Parathyroid adenoma (tissue), 2 donors: ENCODE measurements at regions not wholly inside any gene's neighbourhood (a gene's known extent, or its start where the extent isn't known, plus 50 kb on each side); places are given as distances from the start of the nearest gene placed in this dataset.

Experiments used
- H2AFZ ChIP-seq: fragments of 300-600 bp; sonication (generic); one replicate; pipeline ENCODE4 v1.7.0; 2017; ENCODE audit warnings: antibody characterized with exemption, mild to moderate bottlenecking
- H3K27ac ChIP-seq: fragments of 300-600 bp; sonication (generic); one replicate; pipeline ENCODE4 v1.7.0; 2017
- H3K27me3 ChIP-seq: fragments of 300-600 bp; sonication (generic); one replicate; pipeline ENCODE4 v1.7.0; 2017; ENCODE audit warnings: low read length; ENCODE audit not compliant: control insufficient read depth, insufficient read depth
- H3K36me3 ChIP-seq: fragments of 300-600 bp; sonication (generic); one replicate; pipeline ENCODE4 v1.7.0; 2017; ENCODE audit warnings: low read length; ENCODE audit not compliant: control insufficient read depth, insufficient read depth
- H3K4me1 ChIP-seq: fragments of 300-600 bp; sonication (generic); one replicate; pipeline ENCODE4 v1.7.0; 2017; ENCODE audit warnings: control low read depth
- H3K4me2 ChIP-seq: fragments of 300-600 bp; sonication (generic); one replicate; pipeline ENCODE4 v1.7.0; 2017; ENCODE audit warnings: low read length
- H3K4me3 ChIP-seq: fragments of 300-600 bp; sonication (generic); one replicate; pipeline ENCODE4 v1.7.0; 2017; ENCODE audit warnings: low read depth, low read length
- H3K79me2 ChIP-seq: fragments of 300-600 bp; sonication (generic); one replicate; pipeline ENCODE4 v1.7.0; 2017; ENCODE audit warnings: control low read depth
- H3K9ac ChIP-seq: fragments of 300-600 bp; sonication (generic); one replicate; pipeline ENCODE4 v1.7.0; 2017; ENCODE audit warnings: mild to moderate bottlenecking
- H3K9me3 ChIP-seq: fragments of 300-600 bp; sonication (generic); one replicate; pipeline ENCODE4 v1.7.0; 2017; ENCODE audit warnings: low read length; ENCODE audit not compliant: control insufficient read depth
- TF ChIP-seq, protein P1 (sequence below): fragments of 300-600 bp; sonication (generic); IDR thresholded peaks from one replicate; pipeline ENCODE4 v1.7.0; 2017; ENCODE audit warnings: antibody characterized with exemption, mild to moderate bottlenecking
- donor health status: primary hyperparathyroidism.

DNA sequence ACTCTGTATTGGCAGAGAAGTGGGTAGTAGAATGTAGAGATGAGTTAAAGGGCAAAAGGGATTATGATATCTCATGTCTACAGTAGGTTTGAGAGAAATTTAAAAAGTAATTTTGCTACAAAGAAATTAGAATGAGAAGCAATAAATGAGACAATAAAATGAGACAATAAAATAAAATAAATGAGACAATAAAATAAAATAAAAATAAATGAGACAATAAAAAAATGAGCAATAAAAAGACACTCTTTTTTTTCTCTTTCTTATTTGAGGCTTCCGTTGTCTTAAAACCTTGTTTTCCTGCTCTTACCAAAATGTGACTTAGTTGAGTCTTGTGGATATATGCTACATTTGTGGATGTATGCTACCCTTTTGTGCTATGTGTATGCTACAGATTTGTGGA is 615.4 kb upstream of the PKDCC start:
- H3K36me3 ChIP-seq: no peaks in the 10 kb centered on the region
- TF ChIP-seq, protein P1, sequence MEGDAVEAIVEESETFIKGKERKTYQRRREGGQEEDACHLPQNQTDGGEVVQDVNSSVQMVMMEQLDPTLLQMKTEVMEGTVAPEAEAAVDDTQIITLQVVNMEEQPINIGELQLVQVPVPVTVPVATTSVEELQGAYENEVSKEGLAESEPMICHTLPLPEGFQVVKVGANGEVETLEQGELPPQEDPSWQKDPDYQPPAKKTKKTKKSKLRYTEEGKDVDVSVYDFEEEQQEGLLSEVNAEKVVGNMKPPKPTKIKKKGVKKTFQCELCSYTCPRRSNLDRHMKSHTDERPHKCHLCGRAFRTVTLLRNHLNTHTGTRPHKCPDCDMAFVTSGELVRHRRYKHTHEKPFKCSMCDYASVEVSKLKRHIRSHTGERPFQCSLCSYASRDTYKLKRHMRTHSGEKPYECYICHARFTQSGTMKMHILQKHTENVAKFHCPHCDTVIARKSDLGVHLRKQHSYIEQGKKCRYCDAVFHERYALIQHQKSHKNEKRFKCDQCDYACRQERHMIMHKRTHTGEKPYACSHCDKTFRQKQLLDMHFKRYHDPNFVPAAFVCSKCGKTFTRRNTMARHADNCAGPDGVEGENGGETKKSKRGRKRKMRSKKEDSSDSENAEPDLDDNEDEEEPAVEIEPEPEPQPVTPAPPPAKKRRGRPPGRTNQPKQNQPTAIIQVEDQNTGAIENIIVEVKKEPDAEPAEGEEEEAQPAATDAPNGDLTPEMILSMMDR: no peak
- H3K27ac ChIP-seq: no peak overlapping the region
- no peak overlapping the region for H2AFZ ChIP-seq
- no peaks in the 10 kb centered on the region for H3K4me1 ChIP-seq
- H3K9me3 ChIP-seq: no peaks in the 10 kb centered on the region
- H3K4me2 ChIP-seq: no peak overlapping the region
- H3K27me3 ChIP-seq: no peaks in the 10 kb centered on the region
- H3K4me3 ChIP-seq: no peak overlapping the region
- H3K9ac ChIP-seq: no peak overlapping the region
- no peaks in the 10 kb centered on the region for H3K79me2 ChIP-seq

DNA sequence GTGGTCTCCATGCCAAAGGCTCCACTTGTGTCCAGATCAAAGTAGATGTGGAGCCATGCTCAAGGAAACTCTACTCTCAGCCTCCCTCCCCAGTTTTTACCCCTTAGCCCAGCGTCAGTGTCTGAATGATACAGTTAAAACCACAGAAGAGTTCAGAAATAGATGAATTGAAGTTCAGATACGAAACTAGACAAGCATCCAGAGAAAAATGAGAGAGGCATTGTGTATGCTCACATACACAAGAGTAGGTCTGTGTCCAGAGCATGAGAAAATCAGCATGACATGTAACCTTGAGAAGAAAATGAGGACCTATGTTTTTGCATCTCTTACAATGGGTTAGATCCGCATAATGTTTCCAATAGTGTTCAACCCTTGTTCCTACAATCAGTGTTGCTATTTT is 612.8 kb upstream of the PKDCC start:
- Histone ChIP-seq H3K36me3 (no peaks in the 10 kb centered on the region), H3K4me1 (no peaks in the 10 kb centered on the region), H3K79me2 (no peaks in the 10 kb centered on the region), H3K9me3 (no peaks in the 10 kb centered on the region), H3K27me3 (no peaks in the 10 kb centered on the region), H3K27ac (no peak overlapping the region), H3K9ac (no peak overlapping the region), H3K4me2 (no peak overlapping the region), H3K4me3 (no peak overlapping the region), H2AFZ (no peak overlapping the region)
- TF ChIP-seq, protein P1: no peak

DNA sequence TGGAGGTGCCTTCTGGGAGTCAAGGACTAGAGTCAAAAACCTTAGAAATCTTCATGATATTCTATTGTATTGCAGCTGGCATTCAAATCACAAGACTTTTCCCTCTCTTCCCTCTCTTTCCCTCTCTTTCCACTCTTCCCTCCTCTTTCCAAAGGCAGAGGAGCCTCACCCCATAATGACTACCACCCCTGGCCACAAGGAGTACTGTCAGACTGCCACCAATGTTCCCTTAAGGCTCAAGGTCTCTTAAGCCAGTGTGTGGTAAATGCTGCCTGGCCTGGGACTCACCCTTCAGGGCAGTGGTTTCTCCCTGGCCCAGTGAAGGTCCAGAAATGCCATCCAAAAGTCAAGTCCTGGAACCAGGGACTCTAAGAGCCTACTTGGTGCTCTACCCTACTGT is 605.9 kb upstream of the PKDCC start:
- no peaks in the 10 kb centered on the region for H3K79me2 ChIP-seq
- no peak overlapping the region for H3K4me2 ChIP-seq
- no peaks in the 10 kb centered on the region for H3K4me1 ChIP-seq
- H3K27ac ChIP-seq: no peak overlapping the region
- no peak overlapping the region for H3K9ac ChIP-seq
- TF ChIP-seq, protein P1: no peak
- no peaks in the 10 kb centered on the region for H3K27me3 ChIP-seq
- H2AFZ ChIP-seq: no peak overlapping the region
- no peaks in the 10 kb centered on the region for H3K36me3 ChIP-seq
- no peaks in the 10 kb centered on the region for H3K9me3 ChIP-seq
- H3K4me3 ChIP-seq: no peak overlapping the region

DNA sequence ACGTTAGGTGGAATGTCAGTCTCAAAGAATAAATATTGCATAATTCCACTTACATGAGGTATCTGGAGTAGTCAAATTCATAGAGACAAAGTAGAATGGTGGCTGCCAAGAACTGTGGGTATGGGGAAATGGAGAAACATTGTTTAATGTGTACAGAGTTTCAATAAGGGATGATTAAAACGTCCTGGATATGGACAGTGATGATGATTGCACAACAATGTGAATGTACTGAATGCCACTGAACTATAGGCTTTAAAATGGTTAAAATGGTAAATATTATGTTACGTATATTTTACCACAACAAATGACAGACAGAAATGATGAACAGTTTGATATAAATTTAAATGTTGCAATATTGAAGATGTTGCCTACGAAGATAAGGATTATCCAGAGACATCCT is 602.0 kb upstream of the PKDCC start:
- Histone ChIP-seq H3K36me3 (no peaks in the 10 kb centered on the region), H3K4me3 (no peak overlapping the region), H3K27me3 (no peaks in the 10 kb centered on the region), H3K79me2 (no peaks in the 10 kb centered on the region), H2AFZ (no peak overlapping the region), H3K27ac (no peak overlapping the region), H3K4me1 (no peaks in the 10 kb centered on the region), H3K4me2 (no peak overlapping the region), H3K9me3 (no peaks in the 10 kb centered on the region), H3K9ac (no peak overlapping the region)
- TF ChIP-seq, protein P1: no peak

DNA sequence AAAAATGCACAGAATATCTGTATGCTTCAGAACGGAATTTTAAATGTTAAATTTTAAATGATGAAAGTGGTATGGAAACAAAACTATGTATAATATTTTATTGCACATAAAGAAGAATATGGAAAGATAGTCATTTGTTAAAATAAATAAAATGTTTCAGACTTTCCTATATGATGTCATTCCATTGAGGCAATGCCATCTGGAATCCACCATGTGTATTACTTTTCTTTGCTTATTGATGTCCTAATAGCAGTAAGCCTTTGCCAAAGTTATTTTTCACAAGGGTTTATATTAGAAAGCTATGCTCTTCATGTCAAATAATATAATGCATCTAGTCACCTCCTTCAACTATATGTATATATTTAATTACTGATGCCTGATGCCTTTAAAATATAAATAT is 601.6 kb upstream of the PKDCC start:
- TF ChIP-seq, protein P1: no peak
- no peak overlapping the region for H3K9ac ChIP-seq
- no peak overlapping the region for H3K4me2 ChIP-seq
- no peaks in the 10 kb centered on the region for H3K36me3 ChIP-seq
- H3K4me1 ChIP-seq: no peaks in the 10 kb centered on the region
- H3K9me3 ChIP-seq: no peaks in the 10 kb centered on the region
- H2AFZ ChIP-seq: no peak overlapping the region
- no peak overlapping the region for H3K27ac ChIP-seq
- no peaks in the 10 kb centered on the region for H3K27me3 ChIP-seq
- H3K4me3 ChIP-seq: no peak overlapping the region
- no peaks in the 10 kb centered on the region for H3K79me2 ChIP-seq
